ENCODE measurements at regions not wholly inside any gene's neighbourhood (a gene's known extent, or its start where the extent isn't known, plus 50 kb on each side); places are given as distances from the start of the nearest gene placed in this dataset.

DNA sequence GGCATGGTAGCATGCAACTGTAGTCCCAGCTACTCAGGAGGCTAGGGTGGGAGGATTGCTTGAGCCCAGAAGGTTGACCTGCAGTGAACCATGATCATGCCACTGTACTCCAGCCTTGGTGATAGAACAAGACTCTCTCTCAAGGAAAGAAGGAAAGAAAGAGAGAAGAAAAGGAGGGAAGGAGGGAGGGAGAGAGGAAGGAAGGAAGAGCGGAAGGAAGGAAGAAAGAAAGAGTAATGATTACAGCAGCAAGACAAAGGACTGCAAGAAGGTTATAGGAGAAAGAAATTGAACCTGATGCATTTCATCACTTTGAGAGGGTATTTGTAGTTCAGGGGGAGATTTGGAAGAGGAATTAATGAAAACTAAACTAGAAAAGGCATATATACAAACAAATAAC lies 155.7 kb downstream of the LACC1 start:
- WGBS (ENCODE audit: extremely low coverage, insufficient read length, low lambda C conversion rate): no CpG with 5 or more reads among the region's 1 CpG
- Histone ChIP-seq H2BK15ac (ENCODE audit: low read depth, low read length) (no peak overlapping the region), H2BK20ac (ENCODE audit: low read depth, low read length, poor library complexity, severe bottlenecking) (no peak overlapping the region), H3T11ph (ENCODE audit: low read length) (no peak overlapping the region), H2AK5ac (ENCODE audit: insufficient read length, low read length) (no peak overlapping the region), H4K20me1 (ENCODE audit: control insufficient read depth, insufficient read depth, insufficient read length) (no peaks in the 10 kb centered on the region), H4K91ac (ENCODE audit: insufficient read length, low read depth, low read length) (no peak overlapping the region), H3K79me1 (ENCODE audit: insufficient read depth, low read depth, low read length, poor library complexity, severe bottlenecking) (no peaks in the 10 kb centered on the region), H3K27ac (ENCODE audit: insufficient read length, low read depth, low read length) (no peak overlapping the region), H3K4me2 (ENCODE audit: insufficient read depth, insufficient read length, low read length) (no peak overlapping the region), H3K9me3 (ENCODE audit: control insufficient read depth, low read depth, low read length) (no peaks in the 10 kb centered on the region), H2AFZ (ENCODE audit: low read length) (no peak overlapping the region), H4K8ac (replicated peaks; ENCODE audit: insufficient read length, low read depth, low read length) (no peak overlapping the region), H3K4me1 (ENCODE audit: insufficient read depth, low read length) (0 out of 2 replicates have a peak, but pooled peaks cover 3% of the 10 kb centered on the region), H3K18ac (ENCODE audit: insufficient read length, low read depth, low read length) (no peak overlapping the region), H3K23ac (ENCODE audit: insufficient read length, low read depth, low read length) (no peak overlapping the region), H2BK5ac (ENCODE audit: insufficient read length, low read length) (no peak overlapping the region), H3K14ac (ENCODE audit: insufficient read depth, low read length) (no peak overlapping the region), H2BK120ac (ENCODE audit: low read depth, low read length, poor library complexity, severe bottlenecking) (no peak overlapping the region), H3K23me2 (ENCODE audit: insufficient read length, low read depth, low read length, poor library complexity, severe bottlenecking) (no peaks in the 10 kb centered on the region), H3K27me3 (ENCODE audit: insufficient read depth, low read length) (no peaks in the 10 kb centered on the region), H4K5ac (ENCODE audit: insufficient read length, low read depth, low read length) (no peak overlapping the region), H3K4ac (ENCODE audit: low read depth, low read length) (no peak overlapping the region), H2BK12ac (ENCODE audit: insufficient read length, low read depth, low read length) (no peak overlapping the region), H3K79me2 (ENCODE audit: insufficient read depth, low read length) (no peaks in the 10 kb centered on the region), H3K9ac (ENCODE audit: extremely low read depth, insufficient read length, low read length) (no peak overlapping the region), H3K56ac (ENCODE audit: insufficient read length, low read depth, low read length) (no peak overlapping the region)
- Mint-ChIP-seq H3K9me3 (peaks cover 3 to 4% of the 10 kb centered on the region in 2 experiments; a peak in 2 of 5 replicates), H3K27me3 (ENCODE audit: low read depth) (no peaks in the 10 kb centered on the region), H3K27ac (no peak overlapping the region; a peak in 1 of 7 replicates), H3K36me3 (ENCODE audit: insufficient read depth in 1 of 3, low read depth in 3 of 3) (no peaks in the 10 kb centered on the region), H3K4me3 (no peak overlapping the region), H3K4me1 (peaks cover 19 to 21% of the 10 kb centered on the region in 2 experiments)
- no peak for DNase-seq
- TF ChIP-seq, protein P1, sequence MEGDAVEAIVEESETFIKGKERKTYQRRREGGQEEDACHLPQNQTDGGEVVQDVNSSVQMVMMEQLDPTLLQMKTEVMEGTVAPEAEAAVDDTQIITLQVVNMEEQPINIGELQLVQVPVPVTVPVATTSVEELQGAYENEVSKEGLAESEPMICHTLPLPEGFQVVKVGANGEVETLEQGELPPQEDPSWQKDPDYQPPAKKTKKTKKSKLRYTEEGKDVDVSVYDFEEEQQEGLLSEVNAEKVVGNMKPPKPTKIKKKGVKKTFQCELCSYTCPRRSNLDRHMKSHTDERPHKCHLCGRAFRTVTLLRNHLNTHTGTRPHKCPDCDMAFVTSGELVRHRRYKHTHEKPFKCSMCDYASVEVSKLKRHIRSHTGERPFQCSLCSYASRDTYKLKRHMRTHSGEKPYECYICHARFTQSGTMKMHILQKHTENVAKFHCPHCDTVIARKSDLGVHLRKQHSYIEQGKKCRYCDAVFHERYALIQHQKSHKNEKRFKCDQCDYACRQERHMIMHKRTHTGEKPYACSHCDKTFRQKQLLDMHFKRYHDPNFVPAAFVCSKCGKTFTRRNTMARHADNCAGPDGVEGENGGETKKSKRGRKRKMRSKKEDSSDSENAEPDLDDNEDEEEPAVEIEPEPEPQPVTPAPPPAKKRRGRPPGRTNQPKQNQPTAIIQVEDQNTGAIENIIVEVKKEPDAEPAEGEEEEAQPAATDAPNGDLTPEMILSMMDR (conservative IDR thresholded peaks at IDR 0.05): no peak

All from H9 (cell line).